ENCODE measurements at regions not wholly inside any gene's neighbourhood (a gene's known extent, or its start where the extent isn't known, plus 50 kb on each side); places are given as distances from the start of the nearest gene placed in this dataset.
A peak's percentile ranks its signal among the peaks of the same experiment; 100 is the strongest.

DNA sequence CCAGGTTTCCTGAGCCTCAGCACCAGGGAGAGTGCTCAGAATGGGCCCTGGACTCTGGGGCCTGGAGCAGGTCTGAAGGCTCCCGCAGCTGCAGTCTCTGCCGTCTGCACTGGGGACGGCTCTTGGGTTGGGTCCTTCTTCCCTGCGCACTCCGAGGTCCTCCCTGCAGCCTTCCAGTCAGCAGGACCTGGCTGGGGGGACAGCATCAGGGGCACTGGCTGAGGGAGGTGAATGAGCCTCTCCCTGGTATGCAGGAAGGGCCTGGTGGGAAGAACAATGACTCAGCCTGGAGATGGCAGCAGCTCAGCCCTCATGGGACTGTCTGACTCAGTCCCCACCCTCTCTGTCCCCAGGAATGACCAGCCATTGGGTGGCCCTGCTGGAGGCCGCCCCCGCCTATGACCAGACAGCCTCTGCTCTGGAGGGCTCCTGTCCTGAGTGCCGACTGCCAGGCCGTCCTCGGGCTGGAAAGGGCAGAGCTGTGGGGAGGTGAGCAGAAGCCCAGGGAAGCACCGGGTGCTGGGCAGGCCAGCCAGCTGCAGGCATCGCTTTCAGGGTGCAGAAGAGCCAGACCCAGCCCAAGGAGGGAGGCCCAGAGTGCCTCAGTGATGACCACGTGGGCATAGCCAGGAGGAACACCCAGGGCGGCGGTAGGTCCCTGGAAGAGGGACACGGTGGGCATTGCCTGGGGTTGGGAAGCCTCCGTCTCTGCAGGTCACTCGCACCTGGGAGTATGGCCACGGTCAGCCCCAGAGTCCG is 455.0 kb downstream of the BRD1 start:
- peak; percentile 78 for DNase-seq

DNA sequence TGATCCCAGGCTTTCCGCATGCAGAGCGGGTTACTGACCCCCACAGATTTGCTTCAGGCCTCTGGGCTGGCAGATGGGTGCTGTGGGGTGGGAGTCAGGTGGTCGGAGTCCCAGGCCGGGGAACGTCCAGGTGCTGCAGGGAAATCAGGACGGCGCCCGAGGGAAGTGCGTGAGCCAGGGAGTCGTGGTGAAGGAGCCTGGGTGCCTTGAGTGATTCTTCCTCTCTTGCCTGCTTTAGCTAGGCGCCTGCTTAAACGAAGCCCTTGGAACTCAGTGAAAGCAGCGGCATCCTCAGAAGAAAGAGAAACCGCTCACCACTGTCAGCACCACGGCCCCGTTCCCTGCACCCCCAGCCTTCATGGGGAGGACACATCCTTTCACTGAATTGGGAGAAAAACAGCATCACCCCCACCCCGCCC is 455.6 kb downstream of the BRD1 start:
- DNase-seq: no peak

DNA sequence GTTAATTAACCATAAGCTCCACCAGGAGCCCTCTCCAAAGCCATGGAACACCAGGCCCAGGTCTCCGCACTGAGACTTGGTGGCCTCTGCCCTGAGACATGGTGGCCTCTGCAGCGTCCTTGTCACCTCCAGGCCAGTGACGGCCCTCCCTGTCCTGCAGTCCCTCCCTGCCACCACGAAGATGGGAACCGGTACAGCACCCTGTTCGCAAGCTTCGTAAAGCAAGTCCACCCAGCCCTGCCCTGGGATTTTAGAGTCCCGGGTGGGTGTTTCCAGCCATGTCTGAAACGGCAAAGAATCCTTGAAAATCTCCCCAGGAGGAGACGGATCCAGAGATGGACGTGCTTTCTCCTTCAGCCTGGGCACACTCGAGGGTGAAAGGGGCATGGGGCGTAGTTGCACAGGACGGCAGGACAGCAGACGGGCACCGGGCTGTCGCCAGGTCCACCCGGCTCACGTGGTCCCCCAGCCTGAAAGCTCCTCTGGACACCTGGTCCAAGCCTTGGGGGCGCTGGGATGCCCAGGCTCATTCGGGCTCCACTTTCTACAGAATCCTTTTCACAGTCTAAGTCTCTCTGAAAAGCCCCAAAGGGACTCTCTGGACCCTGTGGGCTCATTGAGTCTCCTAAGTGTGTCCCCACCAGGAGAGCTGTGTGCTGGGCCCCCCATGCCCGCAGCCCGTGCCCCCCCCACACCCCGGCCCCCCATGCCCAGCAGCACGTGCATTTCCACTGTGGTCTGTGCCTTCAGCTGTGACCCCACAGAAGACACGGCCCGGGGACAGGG is 456.2 kb downstream of the BRD1 start:
- DNase-seq: no peak

DNA sequence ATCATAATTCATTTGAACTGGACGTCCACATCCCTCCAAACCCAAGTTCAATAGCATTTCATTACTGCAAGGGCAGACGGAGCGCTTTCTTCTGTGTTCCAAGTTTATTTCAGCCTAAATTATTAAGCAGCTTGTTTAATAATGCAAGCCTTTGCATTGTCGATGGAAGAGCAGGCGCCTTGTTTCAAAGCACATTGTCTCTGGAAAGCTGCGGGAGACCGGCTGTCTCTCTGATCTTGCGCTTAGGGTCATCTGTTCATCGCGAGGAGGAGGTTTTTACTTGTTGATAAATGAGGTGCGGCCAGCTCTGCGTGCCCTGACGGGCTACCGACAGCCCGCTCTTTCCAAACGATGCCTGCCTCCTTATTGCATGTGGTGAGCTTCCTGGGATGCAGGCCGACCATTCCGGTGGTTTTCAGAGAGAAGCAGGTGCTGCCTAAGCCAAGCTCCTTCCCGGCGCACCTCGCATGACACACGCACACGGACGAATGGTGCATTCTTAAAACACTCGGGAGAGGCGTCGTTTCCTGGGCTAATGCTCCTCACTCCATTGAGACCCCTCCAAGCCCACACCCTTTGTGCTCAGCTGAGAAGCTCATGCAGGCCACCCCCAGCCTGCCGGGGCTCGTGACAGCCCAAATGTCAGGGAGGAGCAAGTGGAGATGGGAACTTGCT is 456.9 kb downstream of the BRD1 start:
- no peak for DNase-seq

- no peak for DNase-seq
Observed at GRCh38 chr22:49369726-49370626, 457.7 kb downstream of the BRD1 start.

- no peak for DNase-seq
Observed at GRCh38 chr22:49368976-49369725, 458.5 kb downstream of the BRD1 start.

DNA sequence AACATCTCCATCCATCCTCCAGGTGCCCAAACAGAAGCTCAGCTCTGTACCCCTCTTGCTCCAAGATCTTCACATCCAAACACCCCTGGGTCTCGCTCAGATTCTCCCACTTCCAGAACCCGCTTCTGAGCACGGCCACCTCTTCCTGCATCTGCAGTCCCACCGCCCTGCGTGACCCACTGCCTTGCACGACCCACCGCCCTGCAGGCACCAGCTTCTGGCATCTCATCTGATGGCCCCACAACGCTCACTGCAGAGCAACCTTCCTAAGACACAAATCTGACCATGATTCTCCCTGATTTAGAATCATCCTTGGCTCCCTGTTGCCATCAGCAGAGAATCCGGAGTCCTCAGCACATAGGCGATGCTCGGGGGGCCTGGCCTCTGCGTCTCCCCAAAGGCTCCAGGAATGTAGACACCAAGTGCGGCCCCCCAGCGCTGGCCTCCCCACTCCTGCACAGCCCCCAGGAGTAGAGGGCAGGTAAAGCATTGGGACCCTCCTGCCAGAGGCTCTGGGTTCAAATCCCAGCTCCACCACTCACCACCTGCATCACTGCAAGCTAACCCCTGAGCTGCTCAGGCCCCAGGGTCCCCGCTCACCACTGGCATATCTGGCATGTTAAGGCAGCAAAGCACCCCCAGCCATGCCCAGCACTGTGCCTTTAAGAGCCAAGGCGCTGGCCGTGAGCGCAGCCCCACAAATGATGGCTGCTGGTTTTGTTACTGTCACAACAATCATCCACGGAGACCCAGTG is 459.3 kb downstream of the BRD1 start:
- no peak for DNase-seq

DNA sequence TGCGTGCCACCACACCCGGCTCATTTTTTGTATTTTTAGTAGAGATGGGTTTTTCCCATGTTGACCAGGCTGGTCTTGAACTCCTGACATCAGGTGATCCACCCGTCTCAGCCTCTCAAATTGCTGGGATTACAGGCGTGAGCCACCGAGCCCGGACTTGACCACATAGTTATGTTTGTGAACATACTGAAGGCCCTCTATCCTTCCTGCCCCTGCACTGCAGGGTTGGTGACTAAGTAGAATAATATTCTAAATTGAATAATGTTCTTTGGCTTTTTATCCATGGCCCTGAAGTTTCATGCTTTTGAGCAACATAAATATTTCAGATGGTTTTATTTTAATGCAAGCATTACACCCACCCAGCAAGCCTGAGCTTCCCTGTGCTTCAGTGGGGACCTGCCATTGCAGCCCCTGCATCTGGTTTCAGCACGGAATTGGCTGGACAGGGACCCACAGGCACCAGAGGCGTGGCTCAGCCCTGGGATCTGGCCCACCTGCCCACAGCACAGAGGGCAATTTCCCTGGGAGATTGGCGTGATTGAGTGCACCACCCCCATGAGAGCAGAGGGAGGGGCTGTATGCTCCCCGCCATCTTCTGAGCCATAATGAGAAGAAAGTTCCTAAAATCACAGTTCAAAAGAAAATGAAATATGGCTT is 460.5 kb downstream of the BRD1 start:
- no peak for DNase-seq

- DNase-seq: no peak
Observed at GRCh38 chr22:49366437-49366836, 461.2 kb downstream of the BRD1 start.

DNA sequence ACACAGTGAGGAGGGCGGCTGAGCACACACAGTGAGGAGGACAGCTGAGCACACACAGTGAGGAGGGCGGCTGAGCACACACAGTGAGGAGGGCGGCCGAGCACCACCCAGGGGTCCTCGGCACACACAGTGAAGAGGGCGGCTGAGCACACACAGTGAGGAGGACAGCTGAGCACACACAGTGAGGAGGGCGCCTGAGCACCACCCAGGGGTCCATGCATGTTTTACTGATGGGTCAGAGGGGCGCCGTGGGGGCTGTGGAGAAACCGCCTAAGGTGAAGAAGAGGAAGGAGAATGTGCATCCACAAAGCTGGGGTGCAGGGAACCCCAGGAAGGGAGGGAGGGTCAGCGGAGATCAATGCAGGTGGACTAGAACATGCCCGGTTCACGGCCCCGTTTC is 461.8 kb downstream of the BRD1 start:
- DNase-seq: peak; percentile 24

DNA sequence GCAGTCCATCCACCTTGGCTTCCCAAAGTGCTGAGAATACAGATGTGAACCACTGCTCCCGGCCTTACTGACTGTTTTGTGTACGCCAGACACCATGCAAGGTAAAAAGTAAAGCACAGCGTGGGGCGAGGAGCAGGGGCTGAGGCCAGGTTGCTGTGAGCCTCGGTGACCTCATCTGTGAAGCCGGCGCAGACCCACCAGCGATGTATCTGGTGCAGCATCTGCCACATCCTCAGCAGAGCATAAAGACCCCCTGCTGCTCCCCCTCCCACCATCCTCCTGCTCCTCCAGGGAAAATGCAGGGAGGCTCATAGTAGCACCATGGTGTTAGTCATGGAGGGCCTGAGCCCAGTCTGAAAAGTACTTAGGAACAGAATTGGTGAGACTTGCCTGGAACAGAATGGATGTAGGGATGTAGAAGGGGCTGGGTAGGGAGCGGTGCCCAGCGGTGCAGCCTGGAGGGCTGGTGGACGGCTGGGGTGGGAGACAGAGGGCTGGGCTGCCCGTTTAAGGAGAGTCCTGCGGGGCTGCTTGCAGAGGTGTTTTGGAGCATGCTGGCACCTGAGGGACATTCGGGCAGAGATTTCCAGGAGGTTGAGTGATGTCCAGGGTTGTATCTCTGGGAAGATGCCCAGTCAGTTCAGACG is 462.4 kb downstream of the BRD1 start:
- no peak for DNase-seq

- DNase-seq: no peak
Observed at GRCh38 chr22:49364398-49364797, 463.3 kb downstream of the BRD1 start.

DNA sequence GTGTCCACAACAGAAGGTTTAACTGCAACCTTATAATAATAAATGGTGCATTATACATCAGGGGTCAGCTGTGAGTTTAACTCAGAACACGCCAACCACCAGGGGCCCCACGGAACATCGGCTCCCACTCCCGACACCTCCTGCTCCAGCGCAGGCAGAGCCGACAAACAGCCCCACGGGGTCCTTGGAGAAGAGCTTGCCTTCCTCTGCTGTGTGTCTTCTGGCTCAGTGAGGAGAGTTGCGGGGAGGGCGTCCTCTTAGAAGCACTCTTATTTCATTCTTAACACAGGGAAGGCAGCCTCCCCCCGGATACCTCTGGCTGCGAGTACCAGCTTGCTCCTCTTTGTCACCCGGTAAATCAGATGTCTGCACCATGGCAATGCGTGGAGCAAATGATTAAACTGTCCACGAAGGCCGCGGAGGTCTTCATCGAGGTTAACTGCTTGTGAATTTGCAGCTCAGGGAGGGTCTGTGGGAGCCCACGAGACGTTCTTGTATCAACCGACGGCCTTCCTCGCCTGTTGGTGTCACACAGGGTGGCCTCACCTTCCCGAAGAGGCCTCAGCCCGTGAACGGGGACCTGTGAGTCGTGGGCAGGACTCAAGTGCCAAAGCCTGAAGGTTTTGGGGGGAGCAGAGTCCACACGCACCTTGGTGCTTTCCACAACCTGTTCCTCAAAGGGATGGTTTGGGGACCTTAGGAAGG is 464.0 kb downstream of the BRD1 start:
- DNase-seq: no peak

- DNase-seq: peak; percentile 35
Observed at GRCh38 chr22:49362211-49362839, 465.3 kb downstream of the BRD1 start.

DNA sequence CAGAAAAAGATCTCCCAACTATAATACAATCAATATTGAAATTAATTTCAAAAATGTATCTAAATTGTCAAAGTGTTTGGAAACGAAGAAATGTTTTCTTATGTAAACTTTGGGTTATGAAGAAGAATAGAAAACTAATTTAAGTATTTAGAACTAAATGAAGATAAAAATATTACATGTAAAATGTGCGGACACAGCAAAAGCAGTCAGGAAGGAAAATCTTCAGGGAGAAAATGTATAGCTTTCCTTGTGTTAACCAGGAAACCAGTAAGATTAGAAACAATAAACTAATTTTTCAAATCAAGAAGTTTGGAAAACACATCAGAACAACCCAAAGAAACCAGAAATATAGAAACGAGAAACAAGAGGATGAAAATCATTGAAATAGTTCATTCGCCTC is 466.5 kb downstream of the BRD1 start:
- DNase-seq: no peak

GRCh38 chr22:49360746-49361145 is 466.9 kb downstream of the BRD1 start:
- no peak for DNase-seq

- no peak for DNase-seq
Observed at GRCh38 chr22:49359076-49359475, 468.6 kb downstream of the BRD1 start.

- DNase-seq: no peak
Observed at GRCh38 chr22:49357661-49358440, 469.8 kb downstream of the BRD1 start.
